Karpas-422 (cell line): ENCODE measurements at regions not wholly inside any gene's neighbourhood (a gene's known extent, or its start where the extent isn't known, plus 50 kb on each side); places are given as distances from the start of the nearest gene placed in this dataset.

Experiments used
- DNase-seq: peaks from one replicate; pipeline ENCODE4 v3.0.0-alpha.2; 2015
- H2AFZ ChIP-seq: fragments of 200-600 bp; sonication (generic); 2 replicates; pipeline ENCODE4 v1.6.1; 2014; ENCODE audit warnings: antibody characterized with exemption, low read length, mixed read lengths
- H3K27ac ChIP-seq: fragments of 200-600 bp; sonication (generic); 2 replicates; pipeline ENCODE4 v1.5.1; 2014; ENCODE audit warnings: mild to moderate bottlenecking, low read length, moderate library complexity
- H3K27me3 ChIP-seq: fragments of 200-600 bp; sonication (generic); 2 replicates; pipeline ENCODE4 v1.6.1; 2014; ENCODE audit warnings: low read length, mixed read lengths
- H3K36me3 ChIP-seq: fragments of 200-600 bp; sonication (generic); 2 replicates; pipeline ENCODE4 v1.6.1; 2014; ENCODE audit warnings: low read length, mixed read lengths; ENCODE audit not compliant: insufficient read depth
- H3K4me1 ChIP-seq: fragments of 200-600 bp; sonication (generic); 2 replicates; pipeline ENCODE4 v1.6.1; 2014; ENCODE audit warnings: mild to moderate bottlenecking, low read length, mixed read lengths
- H3K4me2 ChIP-seq: fragments of 200-600 bp; sonication (generic); 2 replicates; pipeline ENCODE4 v1.6.1; 2014; ENCODE audit warnings: low read length, low read depth, mild to moderate bottlenecking; ENCODE audit not compliant: poor library complexity, severe bottlenecking
- H3K4me3 ChIP-seq: fragments of 200-600 bp; sonication (generic); 2 replicates; pipeline ENCODE4 v1.5.1; 2014; ENCODE audit warnings: mild to moderate bottlenecking, antibody characterized with exemption, low read length, mixed read lengths
- H3K79me2 ChIP-seq: fragments of 200-600 bp; sonication (generic); 2 replicates; pipeline ENCODE4 v1.6.1; 2014; ENCODE audit warnings: mild to moderate bottlenecking, low read length, mixed read lengths
- H3K9ac ChIP-seq: fragments of 200-600 bp; sonication (generic); 2 replicates; pipeline ENCODE4 v1.6.0; 2014; ENCODE audit warnings: low read length
- H3K9me2 ChIP-seq: fragments of 200-600 bp; sonication (generic), shearing (Covaris generic); replicated peaks from 2 replicates; pipeline ENCODE4 v1.6.0; 2014; ENCODE audit warnings: mild to moderate bottlenecking, low read length, moderate library complexity; ENCODE audit not compliant: insufficient read depth
- H3K9me3 ChIP-seq: fragments of 300-700, 200-600 bp; sonication (generic); 2 replicates; pipeline ENCODE4 v1.6.1; 2014; ENCODE audit warnings: low read length, mixed read lengths
- H4K20me1 ChIP-seq: fragments of 200-600 bp; sonication (generic); 2 replicates; pipeline ENCODE4 v1.6.1; 2014; ENCODE audit warnings: mild to moderate bottlenecking, antibody characterized with exemption, low read length, low read depth; ENCODE audit not compliant: insufficient read depth

GRCh38 chr1:182145441-182145840, 83.9 kb upstream of the ZNF648 start:
- Histone ChIP-seq H4K20me1 (no peaks in the 10 kb centered on the region), H3K9me3 (no peaks in the 10 kb centered on the region), H3K4me1 (no peaks in the 10 kb centered on the region), H3K4me3 (no peak overlapping the region), H3K27me3 (no peaks in the 10 kb centered on the region), H3K27ac (no peak overlapping the region), H2AFZ (no peak overlapping the region), H3K9me2 (no peaks in the 10 kb centered on the region), H3K36me3 (no peaks in the 10 kb centered on the region), H3K4me2 (no peak overlapping the region), H3K79me2 (no peaks in the 10 kb centered on the region), H3K9ac (no peak overlapping the region)
- no peak for DNase-seq

DNA sequence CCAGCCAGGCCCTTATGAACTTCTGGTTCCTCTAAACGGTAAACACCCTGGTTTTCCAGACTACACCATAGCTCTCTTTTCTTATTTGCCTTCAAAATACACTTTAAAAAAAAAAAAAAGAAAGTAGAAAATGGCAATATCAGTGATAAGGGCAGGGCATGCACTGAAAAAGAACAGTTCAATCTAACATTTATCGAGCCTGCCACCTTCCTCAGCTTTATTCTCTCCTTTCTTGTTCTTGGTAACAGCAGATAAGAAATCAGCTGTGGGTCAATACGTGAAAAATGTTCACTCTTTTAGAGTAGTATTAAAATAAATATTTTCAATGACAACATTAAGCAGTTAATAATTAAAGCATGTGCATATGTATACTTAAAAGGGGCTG, 83.1 kb upstream of the ZNF648 start:
- no peak overlapping the region for H3K27ac ChIP-seq
- H3K9me3 ChIP-seq, result no peaks in the 10 kb centered on the region

DNA sequence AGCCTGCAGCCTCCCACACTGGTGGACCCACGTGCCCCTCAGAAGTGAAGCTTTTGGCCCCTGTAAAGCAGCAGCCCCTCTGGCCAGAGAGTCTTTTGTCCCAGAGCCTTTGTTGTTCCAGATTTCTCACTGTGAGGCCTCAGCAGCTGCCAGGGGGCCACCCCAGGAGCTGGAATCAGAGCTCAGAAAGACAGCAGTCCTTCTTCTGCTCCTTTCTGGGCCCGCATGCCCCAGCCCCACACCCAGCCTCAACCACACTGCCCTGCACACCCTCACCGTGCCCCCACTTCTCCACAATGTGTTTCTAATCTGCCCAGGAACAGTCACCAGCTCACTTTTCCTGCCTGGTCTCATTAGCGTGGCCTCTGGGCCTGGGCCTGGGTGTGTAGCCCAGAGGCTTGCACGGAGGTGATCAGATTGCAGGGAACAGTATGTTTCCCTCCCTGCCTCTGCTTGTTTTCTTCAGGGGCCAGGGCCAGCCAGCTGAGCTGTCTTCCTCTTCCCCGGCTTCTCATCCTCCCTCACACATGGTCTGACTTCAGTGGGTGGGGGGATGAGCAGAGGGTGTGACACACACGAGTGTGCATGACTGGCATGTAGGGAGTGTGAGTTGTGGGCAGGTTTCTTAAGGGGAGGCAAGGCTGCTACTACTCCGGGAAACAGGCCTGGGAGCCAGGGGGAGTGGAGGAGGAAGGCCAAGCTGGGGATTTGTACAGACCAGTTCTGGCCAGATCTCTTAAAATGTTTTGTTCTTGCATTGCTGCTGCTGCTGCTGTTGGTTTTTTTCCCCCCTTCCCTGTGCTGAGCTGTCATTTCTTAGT, 82.5 kb upstream of the ZNF648 start:
- Histone ChIP-seq H3K9me2 (no peaks in the 10 kb centered on the region), H4K20me1 (no peaks in the 10 kb centered on the region), H3K9me3 (no peaks in the 10 kb centered on the region), H3K4me2 (no peak overlapping the region), H3K9ac (no peak overlapping the region), H3K27me3 (no peaks in the 10 kb centered on the region), H3K27ac (no peak overlapping the region), H3K4me3 (no peak overlapping the region), H2AFZ (no peak overlapping the region), H3K4me1 (no peaks in the 10 kb centered on the region), H3K36me3 (no peaks in the 10 kb centered on the region), H3K79me2 (no peaks in the 10 kb centered on the region)
- no peak for DNase-seq

More for the DNA sequence above, 83.1 kb upstream of the ZNF648 start:
- Histone ChIP-seq H3K4me3 (no peak overlapping the region), H3K4me2 (no peak overlapping the region), H3K27me3 (no peaks in the 10 kb centered on the region), H3K9me2 (no peaks in the 10 kb centered on the region), H3K9ac (no peak overlapping the region), H2AFZ (no peak overlapping the region), H3K4me1 (no peaks in the 10 kb centered on the region), H3K36me3 (no peaks in the 10 kb centered on the region), H4K20me1 (no peaks in the 10 kb centered on the region), H3K79me2 (no peaks in the 10 kb centered on the region)
- no peak for DNase-seq

DNA sequence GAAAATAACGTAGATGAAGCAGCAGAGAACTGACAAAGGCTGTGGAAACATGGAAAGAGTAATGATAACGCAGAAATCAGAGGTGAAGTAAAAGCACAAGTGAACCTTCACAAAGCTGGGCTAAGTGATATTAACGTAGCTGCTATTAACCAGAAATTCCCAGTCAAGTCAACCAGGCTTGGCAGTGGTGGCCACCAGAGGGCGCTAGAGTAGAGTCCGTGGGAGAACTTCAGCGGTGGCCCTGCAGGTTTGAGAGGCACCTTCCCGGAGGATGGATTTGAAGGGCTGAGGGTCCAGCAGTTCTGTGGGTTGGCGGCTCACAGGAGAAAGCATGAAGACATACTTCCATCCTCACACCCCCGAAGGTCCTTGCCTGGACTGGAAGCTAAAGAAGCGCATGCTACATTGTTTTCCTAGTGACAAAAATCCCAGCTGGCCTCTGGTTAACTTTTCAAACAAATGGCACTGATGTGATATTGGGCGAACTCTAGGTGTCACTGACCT, 81.7 kb upstream of the ZNF648 start:
- Histone ChIP-seq H3K9me2 (no peaks in the 10 kb centered on the region), H3K9ac (no peak overlapping the region), H3K4me2 (no peak overlapping the region)

DNA sequence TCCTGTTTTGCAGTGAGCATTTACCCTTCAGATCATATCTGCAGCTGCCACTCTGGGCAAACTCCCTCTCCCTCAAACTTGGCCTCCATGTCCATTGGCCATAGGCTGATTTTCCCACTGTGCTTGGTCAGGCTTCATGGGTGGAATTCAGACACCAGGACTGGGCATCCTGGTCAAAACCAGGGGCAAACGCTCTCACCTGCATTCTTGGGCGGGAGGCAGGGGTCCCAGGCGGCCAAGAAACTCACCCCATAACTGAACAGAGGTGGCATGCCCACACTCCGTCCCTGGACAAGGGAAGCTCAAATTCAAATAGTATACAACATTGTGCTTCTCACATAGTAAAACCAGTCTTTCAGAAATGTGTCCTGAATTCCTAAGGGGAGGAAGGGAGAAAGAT, 81.1 kb upstream of the ZNF648 start:
- Histone ChIP-seq H3K9ac (no peak overlapping the region), H3K27ac (no peak overlapping the region), H3K27me3 (no peaks in the 10 kb centered on the region), H3K36me3 (no peaks in the 10 kb centered on the region), H3K9me2 (no peaks in the 10 kb centered on the region), H4K20me1 (no peaks in the 10 kb centered on the region), H3K4me1 (no peaks in the 10 kb centered on the region), H3K79me2 (no peaks in the 10 kb centered on the region), H3K9me3 (no peaks in the 10 kb centered on the region), H3K4me2 (no peak overlapping the region), H2AFZ (no peak overlapping the region), H3K4me3 (no peak overlapping the region)
- no peak for DNase-seq

More for the DNA sequence above, 81.7 kb upstream of the ZNF648 start:
- Histone ChIP-seq H3K79me2 (no peaks in the 10 kb centered on the region), H3K9me3 (no peaks in the 10 kb centered on the region), H3K4me3 (no peak overlapping the region), H4K20me1 (no peaks in the 10 kb centered on the region), H3K36me3 (no peaks in the 10 kb centered on the region), H3K4me1 (no peaks in the 10 kb centered on the region), H3K27ac (no peak overlapping the region), H2AFZ (no peak overlapping the region), H3K27me3 (no peaks in the 10 kb centered on the region)
- DNase-seq, result peak; percentile 92

DNA sequence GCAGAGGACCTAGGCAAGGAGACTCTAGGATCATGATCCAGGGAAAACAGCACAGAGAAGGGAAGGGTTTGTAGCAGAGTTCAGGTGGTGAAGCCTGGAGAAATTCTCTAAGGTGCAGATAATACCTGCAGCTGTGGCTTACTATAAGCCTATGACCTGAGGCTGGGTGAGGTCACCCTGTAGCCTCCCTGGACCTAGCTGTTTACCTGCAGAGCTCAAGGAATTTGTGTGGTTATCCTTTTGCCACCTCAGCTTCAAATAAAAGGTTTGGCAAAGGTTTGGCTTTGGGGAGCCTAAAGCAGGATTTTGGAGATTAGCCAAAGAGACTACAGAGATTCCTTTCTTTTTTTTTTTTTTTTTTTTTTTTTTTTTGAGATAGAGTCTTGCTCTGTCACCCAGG, 79.5 kb upstream of the ZNF648 start:
- H4K20me1 ChIP-seq, result no peaks in the 10 kb centered on the region
- no peaks in the 10 kb centered on the region for H3K9me3 ChIP-seq
- no peaks in the 10 kb centered on the region for H3K27me3 ChIP-seq
- H3K4me3 ChIP-seq, result no peak overlapping the region
- no peak overlapping the region for H2AFZ ChIP-seq
- no peaks in the 10 kb centered on the region for H3K4me1 ChIP-seq
- H3K4me2 ChIP-seq, result no peak overlapping the region
- no peak for DNase-seq
- no peak overlapping the region for H3K27ac ChIP-seq
- no peaks in the 10 kb centered on the region for H3K9me2 ChIP-seq
- no peaks in the 10 kb centered on the region for H3K36me3 ChIP-seq
- H3K9ac ChIP-seq, result no peak overlapping the region
- H3K79me2 ChIP-seq, result no peaks in the 10 kb centered on the region

DNA sequence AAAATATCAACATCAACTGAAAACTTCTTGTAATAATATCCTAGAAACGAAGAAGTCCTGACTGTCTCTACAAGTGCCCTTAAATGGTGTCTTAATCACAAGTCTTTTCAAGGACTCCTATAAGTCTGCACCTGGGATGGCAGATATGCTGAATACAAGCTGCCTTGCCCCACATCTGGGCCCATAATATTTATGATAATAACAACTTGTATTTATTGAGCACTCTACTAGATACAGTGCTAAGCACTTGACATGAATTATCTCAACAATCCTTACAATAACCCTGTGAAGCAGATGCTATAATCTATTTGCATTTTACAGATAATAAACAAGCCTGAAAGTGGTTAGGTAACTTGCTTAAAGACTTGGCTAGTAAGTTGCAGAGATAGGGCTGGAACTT, 78.0 kb upstream of the ZNF648 start:
- H3K9me2 ChIP-seq, result no peaks in the 10 kb centered on the region
- no peaks in the 10 kb centered on the region for H3K79me2 ChIP-seq
- H2AFZ ChIP-seq, result no peak overlapping the region
- H3K4me2 ChIP-seq, result no peak overlapping the region
- H4K20me1 ChIP-seq, result no peaks in the 10 kb centered on the region
- no peak overlapping the region for H3K27ac ChIP-seq
- no peak overlapping the region for H3K4me3 ChIP-seq
- no peaks in the 10 kb centered on the region for H3K4me1 ChIP-seq
- no peak for DNase-seq
- no peaks in the 10 kb centered on the region for H3K27me3 ChIP-seq
- no peak overlapping the region for H3K9ac ChIP-seq
- H3K9me3 ChIP-seq, result no peaks in the 10 kb centered on the region
- no peaks in the 10 kb centered on the region for H3K36me3 ChIP-seq

DNA sequence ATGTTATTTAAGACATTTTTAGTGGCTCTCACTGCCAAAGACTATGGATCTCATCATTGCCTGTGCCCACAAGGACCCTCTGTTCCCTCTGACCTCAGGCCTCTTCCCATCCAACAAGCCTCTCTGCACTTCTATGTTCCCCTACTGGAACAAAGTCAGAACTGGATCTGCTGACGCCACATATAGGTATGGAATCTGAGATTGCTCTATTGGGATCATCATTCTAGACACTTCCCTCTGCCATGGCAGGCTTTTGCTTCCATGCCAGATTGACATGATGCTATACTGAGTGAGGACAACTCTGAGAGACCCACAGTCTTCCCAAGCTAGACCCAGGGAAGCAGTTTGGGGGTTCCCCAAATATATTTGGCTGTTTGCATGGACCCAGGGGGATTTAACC, 76.0 kb upstream of the ZNF648 start:
- no peak overlapping the region for H3K27ac ChIP-seq
- H3K4me2 ChIP-seq, result no peak overlapping the region
- no peaks in the 10 kb centered on the region for H3K79me2 ChIP-seq
- H3K9me2 ChIP-seq, result no peaks in the 10 kb centered on the region
- no peaks in the 10 kb centered on the region for H3K4me1 ChIP-seq
- DNase-seq, result no peak
- H3K9ac ChIP-seq, result no peak overlapping the region
- 0 out of 2 replicates have a peak, but pooled peaks cover 4% of the 10 kb centered on the region for H3K9me3 ChIP-seq
- no peaks in the 10 kb centered on the region for H3K36me3 ChIP-seq
- H3K4me3 ChIP-seq, result no peak overlapping the region
- no peak overlapping the region for H2AFZ ChIP-seq
- no peaks in the 10 kb centered on the region for H4K20me1 ChIP-seq
- H3K27me3 ChIP-seq, result no peaks in the 10 kb centered on the region
